ENCODE measurements at regions not wholly inside any gene's neighbourhood (a gene's known extent, or its start where the extent isn't known, plus 50 kb on each side); places are given as distances from the start of the nearest gene placed in this dataset.
A peak's percentile ranks its signal among the peaks of the same experiment; 100 is the strongest.

GRCh38 chr12:108462686-108463085 lies 52.4 kb upstream of the FICD start:
- DNase-seq (ENCODE audit: low read depth), result no peak

- no peak for DNase-seq (ENCODE audit: low read depth)
Measured at GRCh38 chr12:108461058-108461660, 53.9 kb upstream of the FICD start.

- no peak for DNase-seq (ENCODE audit: low read depth)
Measured at GRCh38 chr12:108459149-108459548, 55.9 kb upstream of the FICD start.

- no peak for DNase-seq (ENCODE audit: low read depth)
Measured at GRCh38 chr12:108457734-108458361, 57.2 kb upstream of the FICD start.

- DNase-seq (ENCODE audit: low read depth), result peak; percentile 24
Measured at GRCh38 chr12:108457006-108457733, 57.9 kb upstream of the FICD start.

- no peak for DNase-seq (ENCODE audit: low read depth)
Measured at GRCh38 chr12:108455706-108456105, 59.4 kb upstream of the FICD start.

- no peak for DNase-seq (ENCODE audit: low read depth)
Measured at GRCh38 chr12:108454539-108455139, 60.4 kb upstream of the FICD start.

GRCh38 chr12:108449478-108449877 lies 65.6 kb upstream of the FICD start:
- DNase-seq (ENCODE audit: low read depth), result no peak

GRCh38 chr12:108448246-108448645 lies 66.8 kb upstream of the FICD start:
- DNase-seq (ENCODE audit: low read depth), result no peak

GRCh38 chr12:108447168-108447832 lies 67.8 kb upstream of the FICD start:
- DNase-seq (ENCODE audit: low read depth), result no peak

- no peak for DNase-seq (ENCODE audit: low read depth)
Measured at GRCh38 chr12:108446766-108447165, 68.3 kb upstream of the FICD start.

- DNase-seq (ENCODE audit: low read depth), result no peak
Measured at GRCh38 chr12:108442910-108443309, 72.2 kb upstream of the FICD start.

GRCh38 chr12:108442067-108442466 lies 73.0 kb upstream of the FICD start:
- no peak for DNase-seq (ENCODE audit: low read depth)

- no peak for DNase-seq (ENCODE audit: low read depth)
Measured at GRCh38 chr12:108441549-108441948, 73.5 kb upstream of the FICD start.

GRCh38 chr12:108440736-108441135 lies 74.3 kb upstream of the FICD start:
- no peak for DNase-seq (ENCODE audit: low read depth)

GRCh38 chr12:108438667-108439066 lies 76.4 kb upstream of the FICD start:
- no peak for DNase-seq (ENCODE audit: low read depth)

- DNase-seq (ENCODE audit: low read depth), result no peak
Measured at GRCh38 chr12:108432423-108433121, 82.5 kb upstream of the FICD start.

- DNase-seq (ENCODE audit: low read depth), result no peak
Measured at GRCh38 chr12:108430926-108431325, 84.2 kb upstream of the FICD start.

GRCh38 chr12:108430245-108430644 lies 84.8 kb upstream of the FICD start:
- DNase-seq (ENCODE audit: low read depth), result peak; percentile 4

- DNase-seq (ENCODE audit: low read depth), result no peak
Measured at GRCh38 chr12:108425238-108425795, 86.2 kb upstream of the CMKLR1 start.

- no peak for DNase-seq (ENCODE audit: low read depth)
Measured at GRCh38 chr12:108424816-108425215, 85.7 kb upstream of the CMKLR1 start.

- no peak for DNase-seq (ENCODE audit: low read depth)
Measured at GRCh38 chr12:108424026-108424425, 84.9 kb upstream of the CMKLR1 start.
